NCI-H2171 treated with DMSO at 0.1 percent for 48 hours (cell line): ENCODE measurements at regions not wholly inside any gene's neighbourhood (a gene's known extent, or its start where the extent isn't known, plus 50 kb on each side); places are given as distances from the start of the nearest gene placed in this dataset.
A peak's percentile ranks its signal among the peaks of the same experiment; 100 is the strongest.
"Not testable (repeated sequence)": the region's sequence is repeated elsewhere in the genome, so short reads cannot be mapped to it uniquely, and the experiment has no call there.

ENCODE experiments used
- DNase-seq: peaks from one replicate; lab custom pipeline; 2025; lab: John Stamatoyannopoulos, UW

DNA sequence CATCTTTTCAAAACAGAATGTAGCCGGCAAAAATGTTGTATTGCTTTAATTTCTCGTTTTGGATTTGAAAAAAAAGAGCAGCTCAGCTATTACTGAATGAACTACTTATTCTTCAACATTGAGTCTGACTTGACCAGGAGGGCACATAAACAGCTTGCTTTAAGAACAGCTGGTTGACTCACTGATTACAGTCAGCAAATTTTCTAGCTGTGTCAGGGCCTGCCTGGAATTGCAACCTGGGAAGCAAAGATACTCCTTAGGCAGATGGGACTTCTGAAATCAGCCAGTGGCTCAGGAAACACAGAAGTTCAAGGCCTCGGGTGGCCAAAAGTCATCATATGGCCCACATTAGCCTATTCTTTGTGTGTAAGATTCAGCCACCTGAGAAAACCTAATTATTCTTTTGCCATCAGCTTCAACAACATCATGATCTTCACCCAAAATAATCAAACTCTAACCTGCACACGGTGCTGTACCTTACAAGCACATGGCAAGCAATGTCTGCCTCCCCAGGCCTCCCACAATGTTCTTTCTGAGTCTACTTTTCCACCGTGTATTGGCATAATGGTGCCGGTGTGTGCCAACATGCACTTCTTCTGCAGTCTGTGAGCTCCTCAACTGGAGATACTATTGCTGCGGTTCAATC lies 307.2 kb downstream of the HHIPL2 start:
- DNase-seq = peak; percentile 57

DNA sequence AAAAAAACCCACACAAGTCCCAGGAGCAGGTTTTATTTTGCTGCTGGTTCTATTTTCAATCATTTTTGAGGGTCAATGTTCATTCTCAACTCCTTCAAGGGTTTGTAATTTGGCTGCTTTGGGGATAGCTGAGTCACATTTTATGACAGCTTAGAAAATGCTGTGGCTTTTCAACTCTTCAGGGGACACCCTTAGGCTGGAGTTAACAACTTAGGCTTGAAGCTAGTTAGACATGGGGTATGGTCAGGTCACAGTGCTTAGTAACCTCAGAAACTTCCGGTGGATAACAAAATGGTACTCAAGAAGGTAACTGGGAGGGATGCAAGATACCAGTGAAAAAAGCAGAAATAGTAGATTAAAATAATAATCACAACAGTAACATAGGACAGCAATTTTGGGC lies 308.8 kb downstream of the HHIPL2 start:
- no peak for DNase-seq

DNA sequence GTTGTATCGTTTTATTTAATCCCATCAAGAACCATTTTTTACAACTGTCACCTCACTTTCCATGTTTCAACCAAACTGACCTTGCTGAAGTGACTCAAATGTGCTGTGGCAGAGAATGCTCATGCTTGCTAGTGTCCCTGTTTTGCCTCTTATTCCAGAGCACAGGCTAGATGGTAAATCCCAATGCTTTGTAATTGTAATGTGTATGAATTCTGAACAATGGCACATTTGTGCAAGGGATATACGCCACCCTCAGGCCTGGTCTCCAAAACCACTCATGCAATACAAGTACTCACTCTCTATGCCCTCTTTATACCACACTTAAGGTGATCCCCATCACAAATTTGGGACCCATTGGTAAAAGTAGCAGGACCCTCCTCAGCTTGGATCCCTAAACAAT lies 313.6 kb downstream of the HHIPL2 start:
- no peak for DNase-seq

DNA sequence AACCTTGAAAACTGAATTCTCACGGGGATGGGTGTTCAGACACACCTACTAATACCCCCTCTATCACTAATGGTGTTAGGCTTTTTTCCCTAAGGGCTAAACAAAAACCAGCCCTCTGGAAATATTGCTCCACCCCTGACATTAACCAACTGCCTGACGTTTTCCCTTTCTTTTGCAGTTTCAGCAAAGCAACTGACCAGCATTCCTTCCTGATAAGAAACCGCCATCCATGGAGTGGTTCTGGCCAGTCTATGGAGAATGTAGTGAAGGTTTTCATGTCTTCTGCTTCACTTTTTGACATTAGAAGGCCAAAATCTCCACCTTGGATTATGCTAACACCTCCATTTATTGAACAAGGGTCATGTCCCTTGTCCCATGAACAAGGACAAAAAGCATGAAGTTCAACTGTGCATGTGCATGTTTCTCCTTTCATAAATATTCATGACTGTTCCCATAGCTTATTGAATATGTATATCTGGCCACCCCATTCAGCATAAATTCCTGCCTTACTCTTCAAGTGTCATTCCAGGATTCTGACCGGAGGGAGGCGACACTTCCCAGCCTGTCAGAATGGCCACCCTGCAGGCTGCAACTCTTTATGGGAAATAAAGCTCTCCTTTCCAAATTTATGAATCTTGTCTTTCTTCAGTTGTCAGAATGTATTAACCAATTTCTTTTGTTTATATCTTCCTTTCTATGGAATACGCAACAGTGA lies 314.3 kb downstream of the HHIPL2 start:
- DNase-seq = no peak

DNA sequence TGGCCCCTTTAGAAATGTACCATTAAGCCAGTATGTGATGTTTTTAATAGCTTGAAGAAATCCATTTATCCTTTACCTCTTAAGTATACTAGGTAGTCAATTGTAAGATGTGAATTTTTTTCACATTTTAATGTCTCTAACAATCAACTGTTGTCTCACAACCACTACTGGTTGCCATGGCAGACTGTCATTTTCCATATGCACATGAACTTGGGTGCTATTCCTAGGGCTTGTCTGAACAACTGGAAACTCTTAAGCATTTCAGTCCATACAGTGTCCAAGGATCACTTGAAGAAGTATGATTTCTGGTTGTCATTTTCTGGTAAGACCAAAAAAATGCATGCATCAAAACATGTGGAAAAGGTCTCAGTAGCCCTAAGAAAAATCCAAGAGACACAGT lies 315.1 kb downstream of the HHIPL2 start:
- DNase-seq = no peak

DNA sequence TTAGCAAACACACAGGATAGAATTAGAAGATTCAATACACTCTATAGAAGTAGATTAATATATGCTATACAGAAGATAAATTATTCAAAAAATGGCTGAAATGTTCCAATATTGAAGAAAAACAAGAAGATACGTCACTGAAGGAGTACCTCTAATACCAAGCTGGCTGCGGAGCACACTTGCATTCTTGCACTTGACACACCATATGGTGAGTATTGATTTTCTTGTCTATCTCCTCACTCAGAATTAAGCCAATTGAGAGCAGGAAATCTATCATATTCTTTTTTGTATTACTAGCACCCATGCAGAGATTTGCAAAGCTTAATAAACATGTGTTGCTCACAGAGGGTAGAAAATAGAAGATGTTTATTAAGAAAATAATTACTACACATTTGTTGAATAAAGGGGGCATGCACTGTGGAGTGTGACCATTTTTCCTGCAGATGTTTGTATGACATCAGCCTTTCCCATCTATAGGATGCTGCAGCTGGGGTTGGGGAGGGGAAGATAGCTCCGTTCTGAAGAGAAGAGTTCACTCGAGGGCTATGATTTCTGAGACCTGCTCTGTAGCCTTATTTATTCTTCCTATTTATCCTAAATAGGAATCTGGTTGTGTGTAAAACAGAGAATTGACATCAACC lies 318.1 kb downstream of the HHIPL2 start:
- peak; percentile 69 for DNase-seq

DNA sequence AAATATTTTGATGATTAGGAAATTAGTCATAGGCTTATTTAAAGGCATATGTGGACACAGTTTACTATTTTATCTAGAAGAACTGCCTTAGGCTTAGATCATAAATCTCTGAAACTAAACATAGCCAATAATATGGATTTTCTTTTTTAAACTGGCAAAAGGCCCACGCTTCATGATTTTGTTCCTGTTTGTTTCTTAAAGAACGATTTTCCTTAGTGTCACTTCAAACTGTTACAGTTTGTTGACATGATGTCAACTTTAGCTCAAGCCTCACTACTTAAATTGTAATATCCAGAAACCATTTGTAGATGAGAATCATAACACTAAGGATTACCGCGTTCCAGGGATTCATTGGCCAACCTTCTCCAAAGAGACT lies 322.6 kb downstream of the HHIPL2 start:
- no peak for DNase-seq

- DNase-seq = no peak
These were observed 323.1 kb downstream of the HHIPL2 start for GRCh38 chr1:222224636-222225315.

GRCh38 chr1:222224156-222224555 lies 323.7 kb downstream of the HHIPL2 start:
- DNase-seq = no peak

- no peak for DNase-seq
These were observed 324.9 kb downstream of the HHIPL2 start for GRCh38 chr1:222223010-222223409.

- DNase-seq = no peak
These were observed 331.6 kb downstream of the HHIPL2 start for GRCh38 chr1:222216255-222216754.

- no peak for DNase-seq
These were observed 337.1 kb downstream of the HHIPL2 start for GRCh38 chr1:222210776-222211175.

GRCh38 chr1:222204475-222204874 lies 343.4 kb downstream of the HHIPL2 start:
- DNase-seq = no peak

GRCh38 chr1:222202831-222203230 lies 345.1 kb downstream of the HHIPL2 start:
- DNase-seq = no peak

- no peak for DNase-seq
These were observed 351.2 kb downstream of the HHIPL2 start for GRCh38 chr1:222196736-222197135.

DNA sequence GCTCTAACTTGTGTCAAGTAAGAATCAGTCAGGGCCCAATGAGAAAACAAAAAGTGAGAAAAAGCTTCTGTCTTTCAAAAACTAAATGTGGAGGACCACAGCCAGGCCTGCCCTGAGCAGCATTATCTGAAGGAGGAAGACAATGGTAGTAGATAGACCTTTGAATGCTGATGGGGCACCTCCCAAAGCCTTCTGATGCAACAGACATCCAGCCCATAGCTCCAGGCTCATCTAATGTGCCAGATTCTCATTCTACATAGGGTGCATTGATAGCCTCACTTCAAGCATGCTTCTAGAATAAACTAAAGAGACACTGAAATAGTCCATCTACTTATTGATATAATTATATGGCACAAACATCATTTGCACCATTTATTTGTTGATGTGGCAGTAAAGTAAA lies 351.6 kb downstream of the HHIPL2 start:
- DNase-seq = no peak

- DNase-seq = no peak
These were observed 352.0 kb downstream of the HHIPL2 start for GRCh38 chr1:222195857-222196256.

DNA sequence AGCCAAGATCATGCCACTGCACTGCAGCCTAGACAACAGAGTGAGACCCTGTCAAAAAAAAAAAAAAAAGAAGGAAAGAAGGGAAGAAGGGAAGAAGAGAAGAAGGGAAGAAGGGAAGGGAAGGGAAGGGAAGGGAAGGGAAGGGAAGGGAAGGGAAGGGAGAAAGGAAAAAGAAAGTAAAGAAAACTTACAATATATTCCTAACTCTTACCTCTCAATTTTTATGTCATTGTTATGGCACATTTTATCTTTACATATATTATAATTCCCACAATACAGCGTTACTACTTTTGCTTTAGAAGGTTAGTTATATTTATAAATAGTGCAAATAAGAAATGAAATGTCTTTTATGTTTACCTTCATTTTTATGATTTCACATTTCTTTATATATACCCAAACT lies 358.7 kb downstream of the HHIPL2 start:
- DNase-seq = no peak

GRCh38 chr1:222187566-222188332 lies 360.2 kb downstream of the HHIPL2 start:
- no peak for DNase-seq

DNA sequence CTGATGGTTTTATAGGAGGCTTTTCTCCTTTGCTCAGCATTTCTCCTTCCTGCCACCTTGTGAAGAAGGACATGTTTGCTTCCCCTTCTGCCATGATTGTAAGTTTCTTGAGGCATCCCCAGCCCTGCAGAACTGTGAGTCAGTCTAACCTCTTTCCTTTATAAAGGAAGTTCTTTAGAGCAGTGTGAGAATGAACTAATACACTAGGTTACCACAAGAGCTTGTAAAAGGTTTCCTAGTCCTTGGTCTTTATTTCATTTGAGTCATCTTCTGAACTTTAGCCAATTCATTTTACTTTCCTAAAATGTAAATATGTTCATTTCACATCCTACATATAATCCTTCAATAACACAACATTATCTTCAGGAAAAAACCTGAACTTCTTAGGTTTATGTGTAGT lies 365.3 kb downstream of the HHIPL2 start:
- DNase-seq = no peak

DNA sequence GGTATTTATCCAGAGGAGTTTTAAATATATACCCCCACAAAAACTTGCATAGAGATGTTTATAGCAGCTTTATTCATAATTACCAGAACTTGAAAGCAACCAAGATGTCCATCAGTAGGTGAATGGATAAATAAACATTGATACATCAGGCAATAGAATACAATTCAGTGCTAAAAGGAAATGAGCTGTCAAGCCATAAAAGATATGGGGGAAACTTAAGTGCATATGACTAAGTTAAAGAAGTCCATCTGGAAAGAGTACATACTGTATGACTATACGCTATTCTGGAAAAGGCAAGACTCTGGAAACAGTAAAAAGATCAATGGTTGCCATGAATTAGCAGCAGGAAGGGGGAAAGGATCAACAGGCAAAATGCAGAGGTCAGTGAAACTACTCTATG lies 366.7 kb downstream of the HHIPL2 start:
- no peak for DNase-seq

DNA sequence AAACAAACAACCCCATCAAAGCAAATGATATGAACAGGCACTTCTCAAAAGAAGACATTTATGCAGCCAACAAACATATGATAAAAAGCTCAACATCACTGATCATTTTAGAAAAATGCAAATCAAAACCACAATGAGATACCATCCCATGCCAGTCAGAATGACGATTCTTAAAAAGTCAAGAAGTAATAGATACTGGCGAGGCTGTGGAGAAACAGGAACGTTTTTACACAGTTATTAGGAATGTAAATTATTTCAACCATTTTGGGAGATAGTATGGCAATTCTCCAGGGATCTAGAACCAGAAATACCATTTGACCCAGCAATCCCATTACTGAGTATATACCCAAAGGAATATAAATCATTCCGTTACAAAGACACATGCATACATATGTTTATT lies 370.4 kb downstream of the HHIPL2 start:
- DNase-seq = not testable (repeated sequence)
